Fibroblast of peridontal ligament (primary cell): ENCODE measurements at regions not wholly inside any gene's neighbourhood (a gene's known extent, or its start where the extent isn't known, plus 50 kb on each side); places are given as distances from the start of the nearest gene placed in this dataset.
"Not testable (repeated sequence)": the region's sequence is repeated elsewhere in the genome, so short reads cannot be mapped to it uniquely, and the experiment has no call there.

Experiments
- DNase-seq: peaks from one replicate; pipeline ENCODE4 v3.0.0-alpha.2; 2010; ENCODE audit errors: extremely low read depth

GRCh38 chr2:16243411-16243996, 303.2 kb downstream of the MYCN start:
- no peak for DNase-seq

DNA sequence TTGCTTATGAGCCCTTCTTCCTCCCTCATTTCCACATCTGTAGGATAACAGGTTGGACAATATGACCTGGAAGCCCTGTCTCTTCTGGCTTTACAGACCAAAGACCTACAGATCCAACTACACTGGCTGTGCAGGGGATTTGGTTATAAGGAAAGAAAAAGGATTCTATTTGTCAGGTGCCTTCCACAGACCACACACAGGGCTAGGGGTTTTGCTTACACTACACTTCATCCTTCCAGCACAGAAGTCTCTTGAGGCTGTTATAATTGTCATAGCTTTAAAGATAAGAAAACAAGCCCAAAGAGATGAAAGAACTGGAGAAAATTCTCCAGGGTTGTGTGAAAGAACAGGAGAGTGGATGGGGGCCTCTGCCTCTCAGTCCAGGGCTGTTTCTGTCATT, 302.6 kb downstream of the MYCN start:
- DNase-seq: no peak

DNA sequence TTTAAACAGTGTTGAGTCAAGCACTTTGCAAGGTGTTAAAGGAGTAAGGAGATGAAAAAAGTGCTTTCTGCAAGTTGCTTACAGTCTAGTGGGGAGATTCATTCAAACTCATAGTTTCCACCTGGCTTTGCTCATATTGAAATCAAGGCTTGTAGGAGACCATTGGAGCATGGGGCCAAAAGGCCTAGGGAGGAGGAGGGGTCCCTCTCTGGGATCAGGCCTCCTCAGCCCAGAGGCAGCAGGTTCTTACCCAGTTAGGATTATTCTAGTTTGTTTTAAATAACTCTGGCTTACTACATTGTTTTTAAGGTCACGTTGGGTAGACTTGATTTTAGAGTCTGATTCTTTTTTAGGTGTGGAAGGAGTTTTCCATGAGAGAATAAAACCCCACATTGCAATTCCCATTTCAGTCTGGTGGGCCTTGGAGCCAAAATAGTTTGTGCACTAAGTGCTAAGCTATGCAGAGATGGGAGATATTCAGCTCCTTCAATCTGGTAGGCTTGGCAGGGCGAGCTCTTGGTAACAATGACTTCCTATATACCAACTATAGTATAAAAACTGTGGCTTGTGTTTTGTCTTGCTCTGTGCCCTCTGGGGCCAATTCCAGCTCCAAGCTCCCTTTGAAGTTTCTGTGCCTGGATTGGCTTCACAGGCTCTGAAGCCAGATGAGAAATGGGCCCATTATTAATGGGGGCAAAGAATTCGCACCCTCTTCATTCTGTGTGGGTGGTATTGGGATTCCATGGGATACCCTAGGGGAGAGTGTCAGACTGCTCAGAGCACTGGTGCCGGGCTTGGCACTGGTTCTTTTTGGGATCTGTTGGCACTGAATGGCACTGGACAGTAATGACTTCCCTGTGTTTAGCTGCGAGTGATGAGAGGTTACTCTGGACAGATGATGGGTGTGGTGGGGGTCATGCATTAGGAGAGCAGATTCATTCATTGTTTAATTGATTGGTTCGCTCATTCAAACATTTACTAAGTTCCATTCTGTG, 301.1 kb downstream of the MYCN start:
- DNase-seq: no peak

DNA sequence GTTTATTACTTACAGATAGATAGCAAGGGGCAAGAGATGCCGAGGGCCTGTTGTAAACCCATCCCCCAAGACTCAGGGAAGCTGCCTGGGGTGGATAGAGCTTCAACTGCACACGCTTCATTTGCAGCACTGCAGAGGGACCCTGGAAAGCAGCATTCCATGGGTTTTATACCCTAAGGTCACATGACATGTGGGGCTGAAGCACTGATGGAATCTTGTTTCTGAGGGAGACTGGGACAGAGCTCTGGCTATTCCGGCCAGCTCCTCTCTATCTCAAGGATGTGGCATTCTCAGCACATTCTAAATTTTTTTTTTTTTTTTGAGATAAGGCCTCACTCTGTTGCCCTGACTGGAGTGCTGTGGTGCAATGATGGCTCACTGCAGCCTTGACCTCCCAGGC, 300.1 kb downstream of the MYCN start:
- no peak for DNase-seq

DNA sequence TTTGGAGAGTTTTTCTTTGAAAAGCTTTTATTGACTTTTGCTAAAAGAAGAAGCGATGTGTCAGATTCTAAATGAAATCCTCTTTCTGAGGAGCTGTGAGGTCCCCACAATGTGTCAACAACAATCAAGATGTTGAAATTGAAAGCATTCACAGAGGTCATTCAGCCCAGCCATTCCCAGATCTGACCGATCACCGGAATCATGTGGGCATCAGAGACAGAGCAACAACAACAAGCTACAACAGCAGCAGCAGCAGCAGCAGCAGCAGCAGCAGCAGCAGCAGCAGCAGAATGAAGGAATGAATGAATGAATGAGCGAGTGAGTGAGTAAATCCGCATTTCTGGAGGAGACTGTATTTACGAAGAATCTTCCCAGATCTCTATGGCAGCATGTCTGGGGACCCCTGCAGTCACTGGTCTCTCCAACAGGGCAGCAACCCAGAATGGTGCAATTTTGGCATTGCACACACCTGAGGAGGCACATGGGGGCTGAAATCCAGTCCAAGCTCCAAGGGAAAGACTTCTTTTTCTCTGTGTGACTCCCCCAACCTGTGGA, 299.0 kb downstream of the MYCN start:
- DNase-seq: no peak

DNA sequence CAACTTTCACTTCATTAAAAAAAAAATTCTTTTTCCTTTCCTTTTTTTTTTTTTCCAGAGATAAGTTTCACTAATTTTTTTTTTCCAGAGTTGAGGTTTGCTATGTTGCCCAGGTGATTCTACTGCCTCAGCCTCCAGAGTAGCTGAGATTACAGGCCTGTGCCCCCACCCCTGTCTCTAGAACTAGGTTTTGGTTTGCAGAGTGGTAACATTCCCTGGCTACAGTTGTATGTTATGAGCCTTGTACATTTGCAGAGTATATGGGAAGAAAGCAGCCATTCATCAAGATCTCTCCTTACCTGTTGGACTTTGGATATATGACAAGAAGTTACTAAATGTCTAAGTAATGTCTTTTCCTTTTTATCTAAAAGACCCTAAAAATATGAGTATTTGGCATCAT, 298.4 kb downstream of the MYCN start:
- DNase-seq: no peak

- DNase-seq: no peak
These were observed 297.8 kb downstream of the MYCN start for GRCh38 chr2:16238001-16238761.

DNA sequence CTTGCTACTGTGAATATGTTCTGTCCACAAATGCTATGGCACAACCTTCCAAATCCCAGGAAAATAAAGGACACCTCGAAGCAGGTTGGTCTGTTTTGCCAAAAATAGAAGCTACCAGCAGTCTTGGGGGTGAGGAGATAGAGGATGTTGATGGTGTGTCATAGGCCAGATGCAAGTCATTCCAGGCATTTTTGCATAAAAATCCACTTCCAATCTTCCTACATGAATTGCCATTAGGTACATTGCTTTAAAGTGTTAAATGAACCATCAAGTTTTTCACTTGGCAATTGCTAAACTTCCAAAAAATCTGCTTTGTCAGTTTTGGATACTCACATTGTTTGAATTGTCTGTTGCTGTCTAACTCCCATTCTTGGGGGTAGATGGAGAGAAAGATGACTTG, 295.4 kb downstream of the MYCN start:
- no peak for DNase-seq

DNA sequence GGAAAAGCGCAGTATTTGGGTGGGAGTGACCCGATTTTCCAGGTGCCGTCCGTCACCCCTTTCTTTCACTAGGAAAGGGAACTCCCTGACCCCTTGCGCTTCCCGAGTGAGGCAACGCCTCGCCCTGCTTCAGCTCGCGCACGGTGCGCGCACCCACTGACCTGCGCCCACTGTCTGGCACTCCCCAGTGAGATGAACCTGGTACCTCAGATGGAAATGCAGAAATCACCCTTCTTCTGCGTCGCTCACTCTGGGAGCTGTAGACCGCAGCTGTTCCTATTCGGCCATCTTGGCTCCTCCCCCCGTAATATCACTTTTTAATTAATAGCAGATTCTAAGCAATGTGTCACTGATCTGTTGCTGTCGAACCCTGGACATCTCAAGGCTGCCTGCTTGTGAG, 294.9 kb downstream of the MYCN start:
- not testable (repeated sequence) for DNase-seq

GRCh38 chr2:16228951-16229350, 288.6 kb downstream of the MYCN start:
- no peak for DNase-seq

- no peak for DNase-seq
These were observed 288.1 kb downstream of the MYCN start for GRCh38 chr2:16228471-16228870.

- no peak for DNase-seq
These were observed 287.6 kb downstream of the MYCN start for GRCh38 chr2:16227811-16228462.

- DNase-seq: no peak
These were observed 286.8 kb downstream of the MYCN start for GRCh38 chr2:16226943-16227664.

DNA sequence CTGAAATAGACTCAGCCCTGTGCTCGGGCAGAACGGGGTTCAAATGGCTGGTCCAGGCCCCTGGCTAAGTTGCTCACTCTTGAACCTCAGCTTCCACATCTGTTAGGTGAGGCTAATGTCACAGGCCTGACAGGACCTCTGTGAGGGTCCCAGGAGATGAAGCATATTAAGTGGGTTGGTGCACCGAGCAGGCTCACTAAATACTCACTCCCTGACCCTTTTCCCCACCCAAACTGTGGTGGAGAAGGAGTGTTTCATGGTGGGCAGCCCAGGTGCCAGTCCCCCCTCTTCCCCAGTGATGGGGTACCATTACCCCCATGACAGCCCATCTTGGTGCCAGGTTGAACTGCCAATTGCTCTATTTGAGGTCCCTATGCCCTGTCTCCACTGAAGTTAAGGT, 286.0 kb downstream of the MYCN start:
- DNase-seq: no peak

GRCh38 chr2:16225545-16225944, 285.2 kb downstream of the MYCN start:
- no peak for DNase-seq

DNA sequence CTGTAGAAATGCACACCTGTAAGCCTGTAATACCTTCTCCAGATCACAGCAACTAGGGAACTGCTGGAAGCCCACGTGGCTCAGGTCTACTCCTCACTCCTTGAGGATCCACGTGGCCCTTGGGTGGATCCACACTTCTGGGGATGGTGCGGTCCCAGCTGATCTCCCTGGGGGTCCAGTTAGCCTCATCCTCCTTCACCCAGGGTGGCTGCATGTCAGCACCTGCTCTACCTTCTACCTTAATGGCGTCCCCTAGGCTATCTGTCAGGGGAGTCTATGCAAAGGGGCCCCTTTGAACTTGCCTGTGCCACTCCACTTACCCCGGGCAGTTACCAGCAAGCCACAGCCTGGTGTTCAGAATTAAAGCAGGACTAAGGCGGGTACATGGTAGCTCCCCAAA, 284.7 kb downstream of the MYCN start:
- no peak for DNase-seq

DNA sequence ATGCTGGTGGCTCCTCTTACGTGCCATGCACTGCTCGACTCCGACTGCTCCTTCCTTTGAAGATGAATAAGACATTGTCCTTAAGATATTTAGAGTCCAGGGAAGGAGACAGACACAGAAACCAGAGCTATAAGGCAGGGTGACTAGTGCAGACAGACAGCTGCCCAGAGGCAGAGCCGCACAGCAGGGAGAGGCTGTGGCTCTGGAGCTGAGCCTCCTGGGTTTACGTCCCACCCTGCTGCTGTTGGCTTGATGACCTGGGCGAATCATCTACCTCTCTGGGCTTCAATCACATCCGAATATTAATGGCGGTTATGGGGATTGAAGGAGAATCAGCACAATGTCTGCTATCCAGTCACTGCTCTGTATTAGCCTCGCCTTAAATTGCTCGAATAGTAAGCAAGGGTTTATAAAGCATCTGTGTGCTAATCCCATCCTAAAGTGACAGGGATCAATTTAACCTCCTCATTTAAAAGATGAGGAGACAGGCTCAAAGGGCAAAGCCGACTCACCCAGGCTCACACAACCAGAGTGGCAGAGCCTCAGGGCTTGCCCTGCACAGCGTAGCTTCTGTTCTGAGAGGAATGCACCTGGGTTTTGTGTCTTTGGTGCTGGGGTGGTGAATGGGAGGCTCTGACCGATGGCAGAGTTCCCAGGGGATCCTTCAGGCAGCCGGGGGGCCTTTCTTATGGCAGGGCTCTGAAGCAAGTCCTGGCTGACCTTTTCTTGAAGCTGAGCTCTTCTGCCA, 284.1 kb downstream of the MYCN start:
- DNase-seq: no peak

- no peak for DNase-seq
These were observed 283.5 kb downstream of the MYCN start for GRCh38 chr2:16223841-16224177.

GRCh38 chr2:16223161-16223840, 283.0 kb downstream of the MYCN start:
- DNase-seq: no peak

GRCh38 chr2:16222326-16222725, 282.0 kb downstream of the MYCN start:
- DNase-seq: no peak
